Suprapubic skin (tissue), 4 donors: ENCODE measurements at regions not wholly inside any gene's neighbourhood (a gene's known extent, or its start where the extent isn't known, plus 50 kb on each side); places are given as distances from the start of the nearest gene placed in this dataset.

ENCODE experiments used
- CTCF ChIP-seq, 2 donors: fragments of 200-600 bp in 1 of 2; fragments of 450-650 bp in 1 of 2; sonication (generic) in 1 of 2; IDR thresholded peaks; one replicate each; pipeline ENCODE4 v1.5.1; 2016 to 2019; ENCODE audit warnings: antibody characterized with exemption in 2 of 2, mild to moderate bottlenecking in 1 of 2, moderate library complexity in 1 of 2
- EP300 ChIP-seq: sonication (generic); formaldehyde crosslinking; IDR thresholded peaks from one replicate; pipeline ENCODE4 v1.6.1; 2017; ENCODE audit warnings: antibody characterized with exemption
- POLR2AphosphoS5 ChIP-seq, 3 donors: sonication (generic); formaldehyde crosslinking; IDR thresholded peaks; one replicate each; pipeline ENCODE4 v1.6.1; 2017; ENCODE audit warnings: antibody characterized with exemption in 3 of 3

GRCh38 chrX:121106484-121107235 lies 59.2 kb downstream of the GLUD2 start:
- TF ChIP-seq POLR2AphosphoS5 (IDR thresholded peaks at IDR 0.05) (no peak), EP300 (no peak), CTCF (IDR thresholded peaks at IDR 0.05) (no peak)
